Brain microvascular endothelial cell (primary cell): ENCODE measurements at regions not wholly inside any gene's neighbourhood (a gene's known extent, or its start where the extent isn't known, plus 50 kb on each side); places are given as distances from the start of the nearest gene placed in this dataset.
"Not testable (repeated sequence)": the region's sequence is repeated elsewhere in the genome, so short reads cannot be mapped to it uniquely, and the experiment has no call there.

ENCODE experiments used
- DNase-seq: peaks from one replicate; pipeline ENCODE4 v3.0.0-alpha.2; 2020
- H3K27ac ChIP-seq: fragments of 250-450 bp; sonication (Bioruptor Pico); 2 replicates; pipeline ENCODE4 v1.5.1; 2020; ENCODE audit warnings: mild to moderate bottlenecking, moderate library complexity
- H3K27me3 ChIP-seq: fragments of 250-450 bp; sonication (Bioruptor Pico); replicated peaks from 2 replicates; pipeline ENCODE4 v1.5.1; 2020; ENCODE audit warnings: mild to moderate bottlenecking
- H3K36me3 ChIP-seq: fragments of 250-450 bp; sonication (Bioruptor Pico); replicated peaks from 2 replicates; pipeline ENCODE4 v1.5.1; 2020; ENCODE audit warnings: mild to moderate bottlenecking
- H3K4me3 ChIP-seq: 2 replicates; pipeline ENCODE4 v1.5.1; 2011; ENCODE audit warnings: low read depth, mild to moderate bottlenecking, control low read depth, low read length, moderate library complexity
- in situ Hi-C: cut with HindIII; loops from 2 replicates; pipeline ENCODE4 v1.10.0; 2017; ENCODE audit warnings: low sequenced_read_pairs, low pct_ligation_motif_present
- TF ChIP-seq, protein P1 (sequence below): IDR thresholded peaks from 2 replicates; pipeline ENCODE4 v1.5.1; 2011; ENCODE audit warnings: low read depth, mild to moderate bottlenecking, moderate library complexity, low read length, control low read depth, inconsistent platforms; ENCODE audit errors: missing control alignments

DNA sequence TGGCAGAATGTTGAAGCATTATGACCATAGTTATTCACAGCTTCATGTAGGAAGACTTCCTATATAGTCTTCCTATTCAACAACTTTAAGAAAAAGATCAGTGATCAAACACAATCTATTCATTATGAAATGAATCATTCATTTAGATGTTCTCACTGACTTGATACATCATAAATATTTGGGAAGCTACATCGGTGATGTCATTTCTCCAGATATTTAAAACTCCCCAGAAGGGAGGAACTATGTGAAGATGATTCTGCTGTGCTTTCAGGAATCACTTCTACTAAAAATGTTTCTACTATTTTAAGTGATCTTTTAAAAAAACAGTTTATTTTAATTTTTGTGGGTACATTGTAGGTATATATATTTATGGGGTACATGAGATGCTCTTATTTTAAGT, 316.4 kb downstream of the BCAT1 start:
- no peak for DNase-seq
- no peaks in the 10 kb centered on the region for H3K27me3 ChIP-seq
- no peak overlapping the region for H3K4me3 ChIP-seq
- in situ Hi-C loops: no loop called here
- TF ChIP-seq, protein P1, sequence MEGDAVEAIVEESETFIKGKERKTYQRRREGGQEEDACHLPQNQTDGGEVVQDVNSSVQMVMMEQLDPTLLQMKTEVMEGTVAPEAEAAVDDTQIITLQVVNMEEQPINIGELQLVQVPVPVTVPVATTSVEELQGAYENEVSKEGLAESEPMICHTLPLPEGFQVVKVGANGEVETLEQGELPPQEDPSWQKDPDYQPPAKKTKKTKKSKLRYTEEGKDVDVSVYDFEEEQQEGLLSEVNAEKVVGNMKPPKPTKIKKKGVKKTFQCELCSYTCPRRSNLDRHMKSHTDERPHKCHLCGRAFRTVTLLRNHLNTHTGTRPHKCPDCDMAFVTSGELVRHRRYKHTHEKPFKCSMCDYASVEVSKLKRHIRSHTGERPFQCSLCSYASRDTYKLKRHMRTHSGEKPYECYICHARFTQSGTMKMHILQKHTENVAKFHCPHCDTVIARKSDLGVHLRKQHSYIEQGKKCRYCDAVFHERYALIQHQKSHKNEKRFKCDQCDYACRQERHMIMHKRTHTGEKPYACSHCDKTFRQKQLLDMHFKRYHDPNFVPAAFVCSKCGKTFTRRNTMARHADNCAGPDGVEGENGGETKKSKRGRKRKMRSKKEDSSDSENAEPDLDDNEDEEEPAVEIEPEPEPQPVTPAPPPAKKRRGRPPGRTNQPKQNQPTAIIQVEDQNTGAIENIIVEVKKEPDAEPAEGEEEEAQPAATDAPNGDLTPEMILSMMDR: no peak
- no peaks in the 10 kb centered on the region for H3K36me3 ChIP-seq
- H3K27ac ChIP-seq: no peak overlapping the region

DNA sequence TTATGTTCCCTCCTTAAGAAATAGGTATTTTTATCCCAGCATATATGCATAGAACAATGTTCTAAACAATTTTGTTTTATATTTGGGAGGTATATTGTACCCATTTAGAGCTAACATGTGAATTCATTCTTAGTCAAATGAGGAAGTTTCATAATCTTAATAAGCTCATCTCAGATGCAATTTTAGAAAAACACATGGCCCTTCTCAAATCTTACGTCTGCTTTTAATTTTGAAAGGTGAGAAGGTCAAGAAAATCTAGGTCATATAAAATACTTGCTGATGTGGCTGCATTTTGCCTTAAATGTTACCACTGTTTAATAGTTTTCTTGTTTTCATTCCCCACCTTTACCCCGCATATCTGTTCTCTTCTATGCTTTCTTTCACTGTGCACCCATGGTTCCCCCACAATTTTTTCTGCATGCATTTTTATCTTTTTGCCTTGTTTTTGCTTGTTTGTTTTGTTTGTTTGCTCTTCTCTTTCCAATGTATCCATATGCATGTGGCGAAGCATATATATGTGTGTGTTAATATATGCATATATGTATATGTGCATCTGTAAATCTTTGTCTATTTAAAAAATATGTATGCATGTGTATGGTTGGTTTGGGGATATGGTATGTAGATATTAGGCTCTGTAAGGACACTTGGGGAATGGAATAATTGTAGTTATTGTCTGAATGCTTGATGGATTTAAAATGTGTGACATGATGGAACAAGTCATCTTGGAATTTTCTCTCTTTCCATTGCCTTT, 317.1 kb downstream of the BCAT1 start:
- Histone ChIP-seq H3K36me3 (no peaks in the 10 kb centered on the region), H3K27me3 (no peaks in the 10 kb centered on the region), H3K27ac (no peak overlapping the region), H3K4me3 (no peak overlapping the region)
- DNase-seq: no peak
- TF ChIP-seq, protein P1: no peak
- in situ Hi-C loops: no loop called here

DNA sequence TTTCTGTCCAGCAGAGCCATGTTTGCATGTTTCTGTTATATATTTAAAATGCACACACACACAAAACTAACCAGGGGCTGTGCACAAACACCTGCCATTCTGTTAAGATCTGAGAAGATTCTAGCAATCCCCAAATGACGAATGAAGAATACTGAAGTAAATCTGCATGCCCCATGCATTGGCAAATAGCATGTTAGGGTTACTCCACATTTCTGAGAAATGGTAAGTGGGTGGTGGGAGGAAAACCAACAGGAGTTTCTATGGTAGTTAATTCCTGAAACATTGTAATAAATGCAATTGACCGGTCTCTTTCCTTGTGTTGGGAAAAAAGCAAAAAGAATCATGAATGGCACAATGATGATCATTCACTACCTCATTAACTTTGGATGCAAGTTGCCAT, 318.0 kb downstream of the BCAT1 start:
- DNase-seq: no peak
- TF ChIP-seq, protein P1: no peak
- H3K27me3 ChIP-seq: no peaks in the 10 kb centered on the region
- in situ Hi-C loops: no loop called here
- no peak overlapping the region for H3K4me3 ChIP-seq
- no peak overlapping the region for H3K27ac ChIP-seq
- no peaks in the 10 kb centered on the region for H3K36me3 ChIP-seq

DNA sequence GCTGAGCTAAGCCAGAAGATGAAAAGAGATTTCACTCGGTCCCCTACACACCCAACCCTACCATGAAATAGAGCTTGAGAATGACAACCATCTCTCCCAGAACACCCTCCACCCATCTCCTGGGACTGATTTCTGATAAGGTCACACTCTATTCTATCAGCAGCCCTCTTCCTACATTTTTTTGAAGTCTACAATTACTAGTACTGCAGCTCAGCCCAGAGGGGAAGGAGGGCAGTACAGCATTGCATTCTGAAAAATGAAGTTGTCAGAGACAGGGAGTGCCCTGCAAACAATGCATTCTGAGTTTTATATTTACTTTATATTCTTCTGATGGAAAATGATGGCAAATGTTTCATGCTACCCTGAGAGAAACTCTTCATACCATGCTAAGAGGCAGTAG, 318.5 kb downstream of the BCAT1 start:
- DNase-seq: no peak
- in situ Hi-C loops: no loop called here
- H3K27ac ChIP-seq: no peak overlapping the region
- H3K27me3 ChIP-seq: no peaks in the 10 kb centered on the region
- TF ChIP-seq, protein P1: peak; percentile 45
- H3K36me3 ChIP-seq: no peaks in the 10 kb centered on the region
- H3K4me3 ChIP-seq: no peak overlapping the region

DNA sequence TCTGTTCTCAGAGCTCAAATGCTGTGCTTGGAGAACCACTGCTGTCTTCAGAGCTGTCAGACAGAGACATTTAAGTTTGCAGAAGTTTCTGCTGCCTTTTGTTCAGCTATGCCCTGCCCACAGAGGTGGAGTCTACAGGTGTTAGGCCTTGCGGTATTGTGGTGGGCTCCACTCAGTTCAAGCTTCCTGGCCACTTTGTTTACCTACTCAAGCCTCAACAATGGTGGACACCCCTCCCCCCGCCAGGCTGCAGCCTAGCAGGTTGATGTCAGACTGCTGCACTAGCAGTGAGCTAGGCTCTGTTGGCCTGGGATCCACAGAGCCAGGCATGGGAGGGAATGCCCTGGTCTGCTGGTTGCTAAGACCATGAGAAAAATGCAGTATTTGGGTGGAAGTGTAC, 323.8 kb downstream of the BCAT1 start:
- Histone ChIP-seq H3K36me3 (no peaks in the 10 kb centered on the region), H3K4me3 (no peak overlapping the region), H3K27me3 (no peaks in the 10 kb centered on the region), H3K27ac (no peak overlapping the region)
- TF ChIP-seq, protein P1: no peak
- no peak for DNase-seq
- in situ Hi-C loops: no loop called here

DNA sequence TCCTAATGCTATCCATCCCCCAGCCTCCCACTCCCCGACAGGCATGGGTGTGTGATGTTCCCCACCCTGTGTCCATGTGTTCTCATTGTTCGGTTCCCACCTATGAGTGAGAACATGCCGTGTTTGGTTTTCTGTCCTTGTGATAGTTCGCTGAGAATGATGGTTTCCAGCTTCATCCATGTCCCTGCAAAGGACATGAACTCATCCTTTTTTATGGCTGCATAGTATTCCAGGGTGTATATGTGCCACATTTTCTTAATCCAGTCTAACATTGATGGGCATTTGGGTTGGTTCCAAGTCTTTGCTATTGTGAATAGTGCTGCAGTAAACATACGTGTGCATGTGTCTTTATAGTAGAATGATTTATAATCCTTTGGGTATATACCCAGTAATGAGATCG, 328.9 kb downstream of the BCAT1 start:
- DNase-seq, H3K27me3 ChIP-seq, H3K27ac ChIP-seq, H3K4me3 ChIP-seq, in situ Hi-C loops, H3K36me3 ChIP-seq: not testable (repeated sequence)
